ENCODE measurements at regions not wholly inside any gene's neighbourhood (a gene's known extent, or its start where the extent isn't known, plus 50 kb on each side); places are given as distances from the start of the nearest gene placed in this dataset.

- DNase-seq, result no peak
These were observed 135.6 kb upstream of the SMAD1 start for GRCh38 chr4:145346081-145346480.

GRCh38 chr4:145345401-145345800 lies 136.3 kb upstream of the SMAD1 start:
- no peak for DNase-seq

- no peak for DNase-seq
These were observed 140.3 kb upstream of the SMAD1 start for GRCh38 chr4:145341381-145341780.

GRCh38 chr4:145340071-145340675 lies 141.5 kb upstream of the SMAD1 start:
- DNase-seq, result no peak

GRCh38 chr4:145339075-145339725 lies 142.5 kb upstream of the SMAD1 start:
- DNase-seq, result no peak

- no peak for DNase-seq
These were observed 143.1 kb upstream of the SMAD1 start for GRCh38 chr4:145338568-145338967.

- no peak for DNase-seq
These were observed 144.3 kb upstream of the SMAD1 start for GRCh38 chr4:145337391-145337790.

GRCh38 chr4:145333786-145334185 lies 147.9 kb upstream of the SMAD1 start:
- DNase-seq, result no peak

GRCh38 chr4:145326491-145326890 lies 146.1 kb upstream of the OTUD4 start:
- DNase-seq, result no peak

- DNase-seq, result no peak
These were observed 143.8 kb upstream of the OTUD4 start for GRCh38 chr4:145324161-145324560.

GRCh38 chr4:145320294-145320693 lies 139.9 kb upstream of the OTUD4 start:
- no peak for DNase-seq

GRCh38 chr4:145319751-145320150 lies 139.4 kb upstream of the OTUD4 start:
- DNase-seq, result no peak

- DNase-seq, result no peak
These were observed 136.6 kb upstream of the OTUD4 start for GRCh38 chr4:145316897-145317574.

- DNase-seq, result no peak
These were observed 135.4 kb upstream of the OTUD4 start for GRCh38 chr4:145315811-145316225.

- DNase-seq, result no peak
These were observed 128.2 kb upstream of the OTUD4 start for GRCh38 chr4:145308598-145308997.

GRCh38 chr4:145307763-145308430 lies 127.5 kb upstream of the OTUD4 start:
- DNase-seq, result no peak

- DNase-seq, result no peak
These were observed 126.7 kb upstream of the OTUD4 start for GRCh38 chr4:145307120-145307519.

- no peak for DNase-seq
These were observed 122.3 kb upstream of the OTUD4 start for GRCh38 chr4:145302725-145303124.

- DNase-seq, result no peak
These were observed 121.1 kb upstream of the OTUD4 start for GRCh38 chr4:145301386-145302080.

GRCh38 chr4:145299380-145300076 lies 119.1 kb upstream of the OTUD4 start:
- peak; percentile 63 for DNase-seq

- DNase-seq, result no peak
These were observed 118.5 kb upstream of the OTUD4 start for GRCh38 chr4:145298885-145299284.

- DNase-seq, result no peak
These were observed 117.2 kb upstream of the OTUD4 start for GRCh38 chr4:145297556-145297955.

- DNase-seq, result no peak
These were observed 115.2 kb upstream of the OTUD4 start for GRCh38 chr4:145295547-145295946.

All from kidney glomerular epithelial cell (primary cell).